HFFc6 (cell line): ENCODE measurements at regions not wholly inside any gene's neighbourhood (a gene's known extent, or its start where the extent isn't known, plus 50 kb on each side); places are given as distances from the start of the nearest gene placed in this dataset.

Source experiments
- DNase-seq: peaks from one replicate; pipeline ENCODE4 v3.0.0-alpha.2; 2018
- H3K27ac Mint-ChIP-seq: 2 replicates; pipeline ENCODE4 v1.8.0; 2020; ENCODE audit warnings: mild to moderate bottlenecking, mixed read lengths
- H3K27me3 Mint-ChIP-seq: 2 replicates; pipeline ENCODE4 v1.8.0; 2021; ENCODE audit warnings: mild to moderate bottlenecking, moderate library complexity, mixed read lengths; ENCODE audit not compliant: insufficient read depth
- H3K36me3 Mint-ChIP-seq: 2 replicates; pipeline ENCODE4 v1.8.0; 2021; ENCODE audit warnings: low read depth, mixed read lengths
- H3K4me1 Mint-ChIP-seq: 2 replicates; pipeline ENCODE4 v1.8.0; 2020; ENCODE audit warnings: low read depth, mixed read lengths
- H3K4me3 Mint-ChIP-seq: 2 replicates; pipeline ENCODE4 v1.8.0; 2020; ENCODE audit warnings: mild to moderate bottlenecking, moderate library complexity, mixed read lengths
- H3K9me3 Mint-ChIP-seq: 2 replicates; pipeline ENCODE4 v1.8.0; 2020; ENCODE audit warnings: mild to moderate bottlenecking, mixed read lengths
- CTCF ChIP-seq: fragments of 200-600 bp; sonication (generic); IDR thresholded peaks from 2 replicates; pipeline ENCODE4 v1.5.0; 2021; ENCODE audit warnings: antibody characterized with exemption, mild to moderate bottlenecking

- H3K9me3 Mint-ChIP-seq = no peaks in the 10 kb centered on the region
- TF ChIP-seq CTCF = no peak
- no peaks in the 10 kb centered on the region for H3K4me1 Mint-ChIP-seq
- H3K27ac Mint-ChIP-seq = no peak overlapping the region
- H3K36me3 Mint-ChIP-seq = no peaks in the 10 kb centered on the region
- DNase-seq = no peak
- H3K27me3 Mint-ChIP-seq = peaks cover 13% of the 10 kb centered on the region
- H3K4me3 Mint-ChIP-seq = no peak overlapping the region
Observed at GRCh38 chr3:72569754-72570440, 278.3 kb downstream of the SHQ1 start.

- Mint-ChIP-seq H3K27me3 (peaks cover 10% of the 10 kb centered on the region), H3K36me3 (no peaks in the 10 kb centered on the region), H3K4me3 (no peak overlapping the region), H3K9me3 (no peaks in the 10 kb centered on the region), H3K27ac (no peak overlapping the region), H3K4me1 (peaks cover 6% of the 10 kb centered on the region)
- no peak for TF ChIP-seq CTCF
- DNase-seq = no peak
Observed at GRCh38 chr3:72568083-72568482, 280.2 kb downstream of the SHQ1 start.

GRCh38 chr3:72567474-72567873 is 280.8 kb downstream of the SHQ1 start:
- Mint-ChIP-seq H3K4me3 (no peak overlapping the region), H3K4me1 (peaks cover 6% of the 10 kb centered on the region), H3K36me3 (no peaks in the 10 kb centered on the region), H3K27ac (no peak overlapping the region), H3K9me3 (no peaks in the 10 kb centered on the region), H3K27me3 (peaks cover 9% of the 10 kb centered on the region)
- TF ChIP-seq CTCF = no peak
- DNase-seq = no peak

GRCh38 chr3:72565593-72565992 is 282.7 kb downstream of the SHQ1 start:
- Mint-ChIP-seq H3K27ac (no peak overlapping the region), H3K4me3 (no peak overlapping the region), H3K27me3 (peaks cover 9% of the 10 kb centered on the region), H3K4me1 (peaks cover 6% of the 10 kb centered on the region), H3K36me3 (no peaks in the 10 kb centered on the region), H3K9me3 (no peaks in the 10 kb centered on the region)
- no peak for DNase-seq
- no peak for TF ChIP-seq CTCF

- Mint-ChIP-seq H3K27me3 (peaks cover 2% of the 10 kb centered on the region), H3K27ac (no peak overlapping the region), H3K4me3 (no peak overlapping the region), H3K4me1 (peaks cover 6% of the 10 kb centered on the region), H3K9me3 (no peaks in the 10 kb centered on the region), H3K36me3 (no peaks in the 10 kb centered on the region)
- no peak for DNase-seq
- no peak for TF ChIP-seq CTCF
Observed at GRCh38 chr3:72563690-72564370, 284.4 kb downstream of the SHQ1 start.
